ENCODE measurements at regions not wholly inside any gene's neighbourhood (a gene's known extent, or its start where the extent isn't known, plus 50 kb on each side); places are given as distances from the start of the nearest gene placed in this dataset.

- no peak for TF ChIP-seq PPARA (CRISPR knock-in tag; IDR thresholded peaks at IDR 0.05; ENCODE audit: borderline replicate concordance)
- no peak for TF ChIP-seq ISL1 (CRISPR knock-in tag; IDR thresholded peaks at IDR 0.05)
Measured at GRCh38 chr1:188700116-188700515, 1777.5 kb downstream of the BRINP3 start.

Measured in SK-N-SH treated with all-trans-retinoic acid at 6 μM for 48 hours (cell line).